ENCODE measurements at regions not wholly inside any gene's neighbourhood (a gene's known extent, or its start where the extent isn't known, plus 50 kb on each side); places are given as distances from the start of the nearest gene placed in this dataset.

- TF ChIP-seq CTCF (conservative IDR thresholded peaks at IDR 0.05; ENCODE audit: low read depth, low read length) (no peak), EZH2 (IDR thresholded peaks at IDR 0.05; ENCODE audit: borderline replicate concordance, low read depth, low read length, poor library complexity, severe bottlenecking) (no peak)
These were observed 476.4 kb downstream of the ISL1 start for GRCh38 chr5:51859624-51860023.

All from A673 (cell line).